GM21825 (cell line): ENCODE measurements at regions not wholly inside any gene's neighbourhood (a gene's known extent, or its start where the extent isn't known, plus 50 kb on each side); places are given as distances from the start of the nearest gene placed in this dataset.

ENCODE experiments used
- ATAC-seq: cut with Tn5 transposase; IDR thresholded peaks from one replicate; pipeline ENCODE4 v1.9.1; 2021; ENCODE audit warnings: mild to moderate bottlenecking, moderate library complexity; ENCODE audit not compliant: unreplicated experiment

- no peak for ATAC-seq
Observed at GRCh38 chr2:53286345-53286744, 481.3 kb upstream of the CHAC2 start.

- no peak for ATAC-seq
Observed at GRCh38 chr2:53275743-53276142, 491.9 kb upstream of the CHAC2 start.

DNA sequence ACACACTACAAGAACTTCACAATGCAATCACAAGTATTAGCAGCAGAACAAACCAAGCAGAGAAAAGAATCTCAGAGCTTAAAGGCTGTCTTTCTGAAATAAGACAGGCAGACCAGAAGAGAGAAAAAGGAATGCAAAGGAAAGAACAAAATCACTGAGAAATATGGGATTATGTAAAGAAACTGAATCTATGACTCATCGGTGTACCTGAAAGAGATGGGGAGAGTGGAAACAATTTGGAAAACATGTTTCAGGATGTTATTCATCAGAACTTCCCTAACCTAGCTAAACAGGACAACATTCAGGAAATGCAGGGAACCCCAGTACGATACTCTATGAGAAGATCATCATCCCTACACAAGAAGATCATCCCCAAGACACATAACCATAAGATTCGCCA, 499.0 kb upstream of the CHAC2 start:
- no peak for ATAC-seq

DNA sequence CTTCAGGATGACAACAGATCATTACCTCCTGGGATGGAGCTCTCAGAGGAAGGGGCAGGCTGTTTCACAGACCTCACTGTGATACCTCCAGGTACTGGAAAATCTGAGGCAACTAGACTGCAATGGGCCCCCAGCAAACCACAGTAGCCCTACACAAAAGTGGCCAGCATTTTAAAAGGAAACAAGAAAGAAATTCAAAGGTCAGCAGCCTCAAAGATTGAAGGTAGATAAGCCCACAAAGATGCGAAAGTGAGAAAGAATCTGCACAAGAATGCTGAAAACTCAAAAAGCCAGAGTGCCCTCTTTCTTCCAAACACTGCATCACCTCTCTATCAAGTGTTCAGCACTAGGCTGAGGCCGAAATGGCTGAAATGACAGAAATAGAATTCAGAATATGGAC, 499.5 kb upstream of the CHAC2 start:
- no peak for ATAC-seq

GRCh38 chr2:53265544-53266299, 501.9 kb upstream of the CHAC2 start:
- no peak for ATAC-seq

GRCh38 chr2:53260568-53260967, 507.0 kb upstream of the CHAC2 start:
- ATAC-seq: no peak

- ATAC-seq: no peak
Observed at GRCh38 chr2:53259395-53260009, 508.1 kb upstream of the CHAC2 start.

GRCh38 chr2:53257287-53257686, 510.3 kb upstream of the CHAC2 start:
- no peak for ATAC-seq

DNA sequence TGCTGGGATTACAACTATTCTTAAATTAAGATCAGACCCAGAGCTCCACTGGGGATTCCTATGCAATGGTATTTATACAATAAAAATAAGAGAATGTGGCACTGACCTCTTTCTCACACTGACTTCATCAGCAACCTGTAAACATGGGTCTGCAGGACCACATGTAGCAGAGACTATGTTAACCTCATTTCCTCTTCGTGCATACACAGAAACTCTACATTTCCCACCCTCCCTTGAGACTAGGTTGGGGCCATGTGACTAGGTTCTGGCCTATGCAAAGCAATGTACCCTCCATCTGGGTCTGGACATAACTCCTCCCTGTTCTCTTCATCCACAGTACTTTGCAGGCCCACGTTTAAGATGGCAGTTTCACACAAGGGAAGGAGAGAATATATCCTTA, 514.4 kb upstream of the CHAC2 start:
- ATAC-seq: no peak

DNA sequence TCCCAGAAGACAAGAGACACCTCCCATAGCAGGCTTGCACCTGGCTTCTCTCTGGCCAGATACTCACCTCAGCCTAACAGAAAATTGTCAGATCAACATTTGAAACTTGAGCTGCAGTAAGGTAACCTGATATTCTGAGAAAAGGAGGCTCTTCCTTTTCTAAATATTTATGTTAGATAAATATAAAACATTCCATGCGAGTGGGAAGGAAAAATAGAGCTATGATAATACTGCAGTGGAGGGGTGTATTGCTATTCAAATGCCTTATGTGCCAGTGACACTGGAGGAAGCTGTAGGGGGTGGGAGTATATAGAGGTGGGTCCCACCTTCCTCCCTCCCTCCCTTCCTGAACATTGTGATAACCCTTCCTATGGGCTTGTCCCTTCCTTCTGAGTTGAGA, 515.5 kb upstream of the CHAC2 start:
- ATAC-seq: no peak

DNA sequence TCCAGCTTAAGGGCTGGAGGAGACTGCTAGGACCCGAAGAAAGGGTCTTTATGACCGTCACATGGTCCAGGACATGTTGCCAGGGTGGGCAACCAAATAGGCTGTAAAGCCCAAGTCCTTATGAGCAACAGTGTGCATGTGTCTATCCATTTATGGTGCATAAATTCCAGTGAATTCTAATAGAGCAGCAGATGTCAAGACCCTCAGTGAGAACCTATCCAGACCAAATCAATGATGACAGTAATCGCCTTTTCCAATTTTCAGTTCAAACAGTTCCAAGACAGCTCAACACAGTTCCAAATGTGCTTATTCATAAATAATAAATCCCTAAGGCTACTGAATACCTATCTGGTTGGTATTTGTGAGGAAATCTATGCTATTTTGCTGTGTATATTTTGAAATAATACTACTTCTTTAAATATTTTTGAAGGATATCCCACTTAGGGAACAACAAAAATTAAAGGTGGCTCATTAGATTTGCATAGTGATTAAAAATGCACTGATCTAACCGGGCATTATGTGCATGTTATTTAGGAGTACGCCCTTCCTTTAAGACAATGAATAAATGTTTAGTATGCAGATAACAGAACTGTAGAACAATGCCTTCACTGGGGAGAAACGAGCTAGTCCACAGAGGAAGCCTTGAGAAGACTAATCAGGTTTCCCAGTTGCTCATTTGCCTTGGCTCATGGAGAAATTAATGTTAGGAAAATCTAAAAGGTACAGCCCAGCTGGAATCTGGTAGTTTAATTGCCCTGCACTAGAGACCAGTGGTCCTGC, 519.5 kb upstream of the CHAC2 start:
- no peak for ATAC-seq

- ATAC-seq: no peak
Observed at GRCh38 chr2:53243430-53243829, 524.2 kb upstream of the CHAC2 start.

DNA sequence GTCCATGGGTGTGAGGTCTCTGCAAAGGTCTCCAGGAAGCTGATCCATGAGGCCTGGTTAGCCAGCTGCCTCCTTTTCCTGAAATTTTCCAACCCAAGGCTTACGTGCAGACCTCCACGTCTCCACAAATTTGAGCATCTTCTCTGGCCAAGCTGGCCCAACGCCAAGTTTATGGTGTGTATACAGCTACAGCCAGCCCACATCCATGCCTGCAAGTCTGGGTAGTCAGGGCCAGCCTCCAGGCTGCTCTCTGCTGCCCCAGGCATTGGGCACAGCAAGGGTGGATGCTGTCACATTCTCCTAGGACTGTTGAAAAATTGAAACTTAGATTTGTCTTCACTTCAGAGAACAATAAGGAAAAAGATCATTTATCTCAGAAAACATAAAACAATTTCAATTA, 525.5 kb upstream of the CHAC2 start:
- no peak for ATAC-seq

GRCh38 chr2:53235836-53236582, 531.6 kb upstream of the CHAC2 start:
- no peak for ATAC-seq

GRCh38 chr2:53234548-53234903, 533.1 kb upstream of the CHAC2 start:
- no peak for ATAC-seq

DNA sequence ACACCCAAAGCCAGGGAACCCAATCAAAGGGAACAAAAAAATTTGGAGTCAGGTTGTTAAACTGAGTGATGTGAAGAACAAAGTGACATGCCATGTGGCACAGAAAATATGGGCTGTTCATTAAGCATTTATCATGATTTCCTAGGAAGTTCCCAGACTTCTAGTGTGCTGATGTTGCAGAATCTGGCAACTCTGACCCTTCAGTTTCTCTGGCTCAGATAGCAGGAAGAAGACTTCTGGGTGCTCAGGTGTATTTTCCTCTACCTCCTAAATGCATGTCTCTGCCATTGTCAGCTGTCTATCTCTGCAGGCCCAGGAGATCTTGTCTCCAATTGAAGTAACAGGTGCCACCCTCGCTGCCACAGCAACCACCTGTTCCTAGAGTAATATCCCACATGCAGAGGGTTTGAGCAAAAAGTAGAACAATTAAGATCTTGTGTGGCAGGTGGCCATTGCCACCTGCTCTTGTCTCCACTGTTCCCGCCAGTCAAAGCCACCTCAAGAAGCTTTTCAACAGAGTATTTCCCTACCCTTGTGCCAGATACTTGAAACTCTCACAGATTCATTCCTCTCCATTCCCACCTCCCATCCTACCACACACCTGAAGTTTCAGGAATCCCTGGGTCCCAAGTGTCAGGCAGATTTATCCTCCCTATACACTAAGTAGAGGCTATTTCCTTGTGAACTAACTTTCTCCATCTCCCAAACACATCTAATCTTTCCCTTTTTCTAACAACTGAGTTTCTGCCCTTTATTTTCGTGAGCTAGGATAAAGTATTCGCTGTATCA, 533.7 kb upstream of the CHAC2 start:
- no peak for ATAC-seq

DNA sequence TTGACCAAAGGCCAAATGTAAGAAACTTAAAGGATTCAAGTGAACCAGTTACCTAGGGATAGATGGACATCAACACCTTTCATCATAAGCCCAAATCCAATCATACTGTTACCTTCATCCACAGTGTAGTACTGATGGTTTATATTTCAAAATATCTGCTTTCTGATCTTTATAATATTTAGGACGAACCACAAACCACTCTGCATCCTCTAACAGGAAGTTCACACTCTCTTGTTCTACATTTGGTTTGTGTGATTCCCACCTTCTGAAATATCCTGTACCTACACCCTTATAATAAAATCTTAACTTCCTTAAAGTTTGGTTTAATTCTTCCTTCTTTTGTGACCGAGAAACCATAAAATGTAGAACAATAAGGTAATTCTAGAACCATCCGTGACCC, 535.7 kb upstream of the CHAC2 start:
- no peak for ATAC-seq

- ATAC-seq: no peak
Observed at GRCh38 chr2:53230691-53231090, 536.9 kb upstream of the CHAC2 start.

- no peak for ATAC-seq
Observed at GRCh38 chr2:53227535-53227934, 540.1 kb upstream of the CHAC2 start.

DNA sequence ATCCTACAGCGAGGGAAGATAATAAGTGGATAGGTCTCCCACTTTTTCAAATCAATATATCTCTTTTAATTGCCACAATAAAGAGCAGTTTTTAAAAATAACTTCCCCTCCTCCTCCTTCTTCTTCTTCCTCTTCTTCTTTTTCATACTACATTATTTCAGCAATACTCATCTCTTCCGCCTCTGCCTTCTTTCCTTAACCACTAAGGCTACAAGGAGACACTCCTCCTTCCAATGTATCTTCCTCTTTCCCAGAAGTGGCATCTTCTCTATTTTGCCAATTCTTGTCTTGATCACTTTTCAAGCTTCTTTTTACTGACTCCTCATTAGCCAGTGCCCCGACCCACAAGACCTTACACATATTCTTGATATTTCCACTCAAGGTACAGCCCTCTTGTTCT, 546.6 kb upstream of the CHAC2 start:
- no peak for ATAC-seq

GRCh38 chr2:53217250-53217649, 550.4 kb upstream of the CHAC2 start:
- no peak for ATAC-seq
